GM23338 (cell line): ENCODE measurements at regions not wholly inside any gene's neighbourhood (a gene's known extent, or its start where the extent isn't known, plus 50 kb on each side); places are given as distances from the start of the nearest gene placed in this dataset.

Experiments
- CREB1 ChIP-seq: fragments of 250-450 bp; sonication (Bioruptor Pico); IDR thresholded peaks from 2 replicates; pipeline ENCODE4 v1.5.0; 2020; ENCODE audit warnings: low read depth, mild to moderate bottlenecking, moderate library complexity
- CTCF ChIP-seq, 2 experiments: fragments of 200-600 bp in 1 of 2; sonication (generic) in 1 of 2; conservative IDR thresholded peaks; 2 replicates each; pipeline versions ENCODE4 v1.5.1 to v1.6.1; 2016 to 2017; ENCODE audit warnings: antibody characterized with exemption in 2 of 2, low read depth in 2 of 2, mild to moderate bottlenecking in 2 of 2, moderate library complexity in 1 of 2
- ETS1 ChIP-seq: IDR thresholded peaks from 2 replicates; pipeline ENCODE4 v1.6.1; 2016; ENCODE audit warnings: antibody characterized with exemption
- EZH2 ChIP-seq: fragments of 200-600 bp; sonication (generic); IDR thresholded peaks from one replicate; pipeline ENCODE4 v1.8.0; 2017; ENCODE audit warnings: antibody characterized with exemption, mild to moderate bottlenecking, low read depth; ENCODE audit not compliant: unreplicated experiment
- EZH2phosphoT487 ChIP-seq: fragments of 200-600 bp; sonication (generic); IDR thresholded peaks from one replicate; pipeline ENCODE4 v1.8.1; 2018; ENCODE audit warnings: antibody characterized with exemption; ENCODE audit not compliant: unreplicated experiment
- JUNB ChIP-seq: IDR thresholded peaks from one replicate; pipeline ENCODE4 v1.6.1; 2016; ENCODE audit warnings: antibody characterized with exemption; ENCODE audit not compliant: unreplicated experiment
- NANOG ChIP-seq: IDR thresholded peaks from 2 replicates; pipeline ENCODE4 v1.6.1; 2016; ENCODE audit warnings: antibody characterized with exemption, borderline replicate concordance
- POLR2AphosphoS5 ChIP-seq: IDR thresholded peaks from 2 replicates; pipeline ENCODE4 v1.6.1; 2016; ENCODE audit warnings: antibody characterized with exemption, low read depth
- REST ChIP-seq: IDR thresholded peaks from one replicate; pipeline ENCODE4 v1.6.1; 2018; ENCODE audit warnings: antibody characterized with exemption; ENCODE audit not compliant: unreplicated experiment
- ZNF114 ChIP-seq: fragments of 250-450 bp; sonication (Bioruptor Pico); IDR thresholded peaks from 2 replicates; pipeline ENCODE4 v1.5.0; 2020; ENCODE audit warnings: mild to moderate bottlenecking, moderate library complexity

GRCh38 chr2:186379052-186379451, 107.0 kb upstream of the ZC3H15 start:
- TF ChIP-seq CTCF (conservative IDR thresholded peaks at IDR 0.05; ENCODE audit: low read depth in 2 of 2) (no peak), EZH2 (no peak), ZNF114 (CRISPR knock-in tag) (no peak), EZH2phosphoT487 (no peak), NANOG (no peak), CREB1 (CRISPR knock-in tag) (no peak), POLR2AphosphoS5 (no peak), REST (no peak), JUNB (no peak), ETS1 (no peak)
